ENCODE measurements at regions not wholly inside any gene's neighbourhood (a gene's known extent, or its start where the extent isn't known, plus 50 kb on each side); places are given as distances from the start of the nearest gene placed in this dataset. TPM values are rescaled to one million over a fixed set of nuclear protein-coding genes. Genes with fewer than 3 reads are reported as not detected.

Small RNA genes lying in the stretch of these regions (small RNA-seq; reads per million reads assigned to genes)
- gene AC137761.2 (not detected), gene AC142086.2 (not detected)
